ENCODE measurements at regions not wholly inside any gene's neighbourhood (a gene's known extent, or its start where the extent isn't known, plus 50 kb on each side); places are given as distances from the start of the nearest gene placed in this dataset.

DNA sequence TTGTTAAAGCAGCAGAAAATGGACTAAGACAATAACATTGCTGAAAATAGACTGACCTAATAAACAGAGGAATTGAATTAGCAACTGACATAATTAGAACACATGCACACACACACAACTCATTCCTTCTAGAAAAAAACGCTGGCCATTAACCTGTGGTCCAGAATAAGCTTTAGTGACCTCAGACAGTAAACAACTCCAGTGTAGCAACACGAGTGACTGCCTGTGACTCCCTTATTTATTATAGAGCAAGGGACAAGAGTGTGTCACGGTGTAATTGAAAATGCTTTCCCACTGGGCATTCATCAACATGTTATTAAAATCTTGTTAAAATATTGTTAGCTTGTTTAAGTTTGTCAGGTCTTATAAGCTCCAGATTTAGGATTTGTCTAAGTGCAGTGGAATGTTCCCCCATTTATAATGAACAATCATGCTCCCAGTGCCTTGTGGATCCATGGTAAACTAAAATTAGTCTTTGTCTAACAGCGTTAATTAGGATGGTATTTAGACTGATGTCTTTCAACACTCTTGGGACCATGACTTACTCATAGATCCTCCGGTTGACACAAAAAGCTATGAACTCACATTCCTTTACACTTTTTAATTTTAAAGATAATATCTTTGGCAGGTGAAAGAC lies 111.7 kb upstream of the IRS2 start:
- TF ChIP-seq, protein P1, sequence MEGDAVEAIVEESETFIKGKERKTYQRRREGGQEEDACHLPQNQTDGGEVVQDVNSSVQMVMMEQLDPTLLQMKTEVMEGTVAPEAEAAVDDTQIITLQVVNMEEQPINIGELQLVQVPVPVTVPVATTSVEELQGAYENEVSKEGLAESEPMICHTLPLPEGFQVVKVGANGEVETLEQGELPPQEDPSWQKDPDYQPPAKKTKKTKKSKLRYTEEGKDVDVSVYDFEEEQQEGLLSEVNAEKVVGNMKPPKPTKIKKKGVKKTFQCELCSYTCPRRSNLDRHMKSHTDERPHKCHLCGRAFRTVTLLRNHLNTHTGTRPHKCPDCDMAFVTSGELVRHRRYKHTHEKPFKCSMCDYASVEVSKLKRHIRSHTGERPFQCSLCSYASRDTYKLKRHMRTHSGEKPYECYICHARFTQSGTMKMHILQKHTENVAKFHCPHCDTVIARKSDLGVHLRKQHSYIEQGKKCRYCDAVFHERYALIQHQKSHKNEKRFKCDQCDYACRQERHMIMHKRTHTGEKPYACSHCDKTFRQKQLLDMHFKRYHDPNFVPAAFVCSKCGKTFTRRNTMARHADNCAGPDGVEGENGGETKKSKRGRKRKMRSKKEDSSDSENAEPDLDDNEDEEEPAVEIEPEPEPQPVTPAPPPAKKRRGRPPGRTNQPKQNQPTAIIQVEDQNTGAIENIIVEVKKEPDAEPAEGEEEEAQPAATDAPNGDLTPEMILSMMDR (IDR thresholded peaks at IDR 0.05; ENCODE audit: control extremely low read depth, extremely low read depth) = no peak
- DNase-seq (no peak), ATAC-seq (ENCODE audit: insufficient read depth, low FRiP score) (no peak)
- no peak overlapping the region for H3K4me3 ChIP-seq
- peak overlapping the region in 1 of 2 donors; percentile 40 for H3K27ac ChIP-seq (ENCODE audit: low read depth in 1 of 2, low read length in 1 of 2)
- no peak overlapping the region for H3K9ac ChIP-seq (ENCODE audit: insufficient read depth in 1 of 2, low read length in 2 of 2)
- peaks cover 0 to 27% (median 11%) of the 10 kb centered on the region in 3 donors for H3K27me3 ChIP-seq (ENCODE audit: control insufficient read depth in 3 of 3, insufficient read depth in 3 of 3, low read length in 2 of 3)
- no peaks in the 10 kb centered on the region for H3K36me3 ChIP-seq (ENCODE audit: control insufficient read depth in 4 of 4, insufficient read depth in 4 of 4, low read length in 4 of 4)
- H3K9me3 ChIP-seq (ENCODE audit: control insufficient read depth in 4 of 4, insufficient read depth in 3 of 4, low read length in 3 of 4) = no peaks in the 10 kb centered on the region
- 76 to 78% methylated on average over 5 of the region's 5 CpGs for WGBS, 2 donors
- H3K4me1 ChIP-seq (ENCODE audit: control insufficient read depth in 5 of 5, insufficient read depth in 5 of 5, low read length in 5 of 5) = peaks cover 0 to 18% (median 7%) of the 10 kb centered on the region in 5 donors

DNA sequence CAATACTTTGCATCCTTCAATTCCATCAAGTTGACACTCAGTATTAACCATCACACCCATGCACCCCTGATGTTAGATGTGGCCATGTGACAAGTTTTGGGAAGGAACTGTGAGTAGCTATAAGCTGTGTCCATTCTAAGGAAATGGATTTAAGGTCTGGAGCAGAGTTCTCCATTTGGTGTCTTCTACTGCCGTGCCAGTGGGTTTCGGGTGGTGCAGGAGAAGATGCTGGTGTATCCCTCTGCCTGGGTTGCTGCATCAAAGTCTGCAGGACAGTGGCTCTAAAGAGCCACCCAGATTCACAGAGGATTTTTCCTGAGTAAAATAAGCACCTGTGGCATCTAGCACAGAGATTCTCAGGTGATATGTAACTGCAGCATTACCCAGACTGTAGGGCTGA lies 105.7 kb upstream of the IRS2 start:
- H3K9ac ChIP-seq (ENCODE audit: insufficient read depth in 1 of 2, low read length in 2 of 2) = no peak overlapping the region
- H3K27me3 ChIP-seq (ENCODE audit: control insufficient read depth in 3 of 3, insufficient read depth in 3 of 3, low read length in 2 of 3) = peaks cover 0 to 14% (median 5%) of the 10 kb centered on the region in 3 donors
- DNase-seq (no peak), ATAC-seq (ENCODE audit: insufficient read depth, low FRiP score) (no peak)
- no peaks in the 10 kb centered on the region for H3K4me1 ChIP-seq (ENCODE audit: control insufficient read depth in 5 of 5, insufficient read depth in 5 of 5, low read length in 5 of 5)
- no peaks in the 10 kb centered on the region for H3K9me3 ChIP-seq (ENCODE audit: control insufficient read depth in 4 of 4, insufficient read depth in 3 of 4, low read length in 3 of 4)
- no peak overlapping the region for H3K27ac ChIP-seq (ENCODE audit: low read depth in 1 of 2, low read length in 1 of 2)
- no peak overlapping the region for H3K4me3 ChIP-seq
- no peaks in the 10 kb centered on the region for H3K36me3 ChIP-seq (ENCODE audit: control insufficient read depth in 4 of 4, insufficient read depth in 4 of 4, low read length in 4 of 4)
- 97% methylated on average over 2 of the region's 2 CpGs for WGBS, 2 donors
- TF ChIP-seq, protein P1 (IDR thresholded peaks at IDR 0.05; ENCODE audit: control extremely low read depth, extremely low read depth) = no peak

GRCh38 chr13:109885235-109885634 lies 98.9 kb upstream of the IRS2 start:
- 86 to 95% methylated on average over 4 of the region's 4 CpGs for WGBS, 2 donors
- Histone ChIP-seq H3K9ac (ENCODE audit: insufficient read depth in 1 of 2, low read length in 2 of 2) (no peak overlapping the region), H3K36me3 (ENCODE audit: control insufficient read depth in 4 of 4, insufficient read depth in 4 of 4, low read length in 4 of 4) (no peaks in the 10 kb centered on the region), H3K27ac (ENCODE audit: low read depth in 1 of 2, low read length in 1 of 2) (no peak overlapping the region), H3K9me3 (ENCODE audit: control insufficient read depth in 4 of 4, insufficient read depth in 3 of 4, low read length in 3 of 4) (no peaks in the 10 kb centered on the region), H3K27me3 (ENCODE audit: control insufficient read depth in 3 of 3, insufficient read depth in 3 of 3, low read length in 2 of 3) (peaks cover 0 to 15% (median 2%) of the 10 kb centered on the region in 3 donors), H3K4me3 (no peak overlapping the region), H3K4me1 (ENCODE audit: control insufficient read depth in 5 of 5, insufficient read depth in 5 of 5, low read length in 5 of 5) (no peaks in the 10 kb centered on the region)
- DNase-seq (no peak), ATAC-seq (ENCODE audit: insufficient read depth, low FRiP score) (no peak)
- TF ChIP-seq, protein P1 (IDR thresholded peaks at IDR 0.05; ENCODE audit: control extremely low read depth, extremely low read depth) = no peak

DNA sequence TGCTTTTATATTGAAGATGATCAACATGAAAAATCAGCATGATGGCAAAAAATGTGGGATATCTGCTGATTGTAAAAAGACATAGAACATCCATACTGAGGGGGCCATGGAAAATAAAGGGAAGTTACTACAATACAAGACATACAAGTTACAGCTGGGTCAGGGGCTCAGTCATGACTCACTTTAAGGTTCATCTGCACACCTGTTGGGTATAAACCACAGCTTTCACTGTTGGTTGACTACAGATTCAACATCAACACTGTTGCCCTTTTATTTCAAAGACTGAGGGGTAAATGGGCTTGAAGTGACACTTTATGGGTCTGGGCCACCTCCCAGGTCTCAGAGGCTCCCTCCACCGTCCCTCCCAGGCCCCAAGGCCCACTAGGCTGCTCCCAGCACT lies 98.1 kb upstream of the IRS2 start:
- TF ChIP-seq, protein P1 (IDR thresholded peaks at IDR 0.05; ENCODE audit: control extremely low read depth, extremely low read depth) = no peak
- no peak for ATAC-seq (ENCODE audit: insufficient read depth, low FRiP score)
- peaks cover 0 to 15% (median 2%) of the 10 kb centered on the region in 3 donors for H3K27me3 ChIP-seq (ENCODE audit: control insufficient read depth in 3 of 3, insufficient read depth in 3 of 3, low read length in 2 of 3)
- H3K36me3 ChIP-seq (ENCODE audit: control insufficient read depth in 4 of 4, insufficient read depth in 4 of 4, low read length in 4 of 4) = no peaks in the 10 kb centered on the region
- no peaks in the 10 kb centered on the region for H3K4me1 ChIP-seq (ENCODE audit: control insufficient read depth in 5 of 5, insufficient read depth in 5 of 5, low read length in 5 of 5)
- H3K4me3 ChIP-seq = no peak overlapping the region
- H3K9ac ChIP-seq (ENCODE audit: insufficient read depth in 1 of 2, low read length in 2 of 2) = no peak overlapping the region
- 77 to 83% methylated on average over 1 of the region's 1 CpG for WGBS, 2 donors
- no peaks in the 10 kb centered on the region for H3K9me3 ChIP-seq (ENCODE audit: control insufficient read depth in 4 of 4, insufficient read depth in 3 of 4, low read length in 3 of 4)
- no peak overlapping the region for H3K27ac ChIP-seq (ENCODE audit: low read depth in 1 of 2, low read length in 1 of 2)
- DNase-seq = no peak
